Esophagus muscularis mucosa (tissue), 4 donors: ENCODE measurements at regions not wholly inside any gene's neighbourhood (a gene's known extent, or its start where the extent isn't known, plus 50 kb on each side); places are given as distances from the start of the nearest gene placed in this dataset.

ENCODE experiments used
- EP300 ChIP-seq: sonication (generic); formaldehyde crosslinking; IDR thresholded peaks from one replicate; pipeline ENCODE4 v1.6.1; 2017; ENCODE audit warnings: antibody characterized with exemption
- POLR2A ChIP-seq: fragments of 450-650 bp; IDR thresholded peaks from one replicate; pipeline ENCODE4 v1.6.1; 2017; ENCODE audit warnings: antibody characterized with exemption, moderate library complexity, mild to moderate bottlenecking, low read depth
- POLR2AphosphoS5 ChIP-seq, 2 donors: sonication (generic); formaldehyde crosslinking; IDR thresholded peaks; one replicate each; pipeline ENCODE4 v1.6.1; 2017; ENCODE audit warnings: antibody characterized with exemption in 2 of 2
- TF ChIP-seq, protein P1 (sequence below), 3 experiments: fragments of 200-600 bp in 2 of 3; fragments of 450-650 bp in 1 of 3; sonication (generic) in 2 of 3; IDR thresholded peaks; one replicate each; pipeline ENCODE4 v1.5.1; 2017 to 2019; ENCODE audit warnings: antibody characterized with exemption in 3 of 3, mild to moderate bottlenecking in 2 of 3, moderate library complexity in 1 of 3

GRCh38 chr3:23648326-23648995 is 157.3 kb upstream of the UBE2E1 start:
- TF ChIP-seq, protein P1, sequence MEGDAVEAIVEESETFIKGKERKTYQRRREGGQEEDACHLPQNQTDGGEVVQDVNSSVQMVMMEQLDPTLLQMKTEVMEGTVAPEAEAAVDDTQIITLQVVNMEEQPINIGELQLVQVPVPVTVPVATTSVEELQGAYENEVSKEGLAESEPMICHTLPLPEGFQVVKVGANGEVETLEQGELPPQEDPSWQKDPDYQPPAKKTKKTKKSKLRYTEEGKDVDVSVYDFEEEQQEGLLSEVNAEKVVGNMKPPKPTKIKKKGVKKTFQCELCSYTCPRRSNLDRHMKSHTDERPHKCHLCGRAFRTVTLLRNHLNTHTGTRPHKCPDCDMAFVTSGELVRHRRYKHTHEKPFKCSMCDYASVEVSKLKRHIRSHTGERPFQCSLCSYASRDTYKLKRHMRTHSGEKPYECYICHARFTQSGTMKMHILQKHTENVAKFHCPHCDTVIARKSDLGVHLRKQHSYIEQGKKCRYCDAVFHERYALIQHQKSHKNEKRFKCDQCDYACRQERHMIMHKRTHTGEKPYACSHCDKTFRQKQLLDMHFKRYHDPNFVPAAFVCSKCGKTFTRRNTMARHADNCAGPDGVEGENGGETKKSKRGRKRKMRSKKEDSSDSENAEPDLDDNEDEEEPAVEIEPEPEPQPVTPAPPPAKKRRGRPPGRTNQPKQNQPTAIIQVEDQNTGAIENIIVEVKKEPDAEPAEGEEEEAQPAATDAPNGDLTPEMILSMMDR (IDR thresholded peaks at IDR 0.05) = no peak
- TF ChIP-seq POLR2AphosphoS5 (IDR thresholded peaks at IDR 0.05) (no peak), POLR2A (no peak), EP300 (no peak)
